GM04504 (cell line): ENCODE measurements at regions not wholly inside any gene's neighbourhood (a gene's known extent, or its start where the extent isn't known, plus 50 kb on each side); places are given as distances from the start of the nearest gene placed in this dataset.
A peak's percentile ranks its signal among the peaks of the same experiment; 100 is the strongest.
"Not testable (repeated sequence)": the region's sequence is repeated elsewhere in the genome, so short reads cannot be mapped to it uniquely, and the experiment has no call there.

Experiments used
- DNase-seq: peaks from one replicate; pipeline ENCODE4 v3.0.0-alpha.2; 2012; ENCODE audit warnings: low read depth

DNA sequence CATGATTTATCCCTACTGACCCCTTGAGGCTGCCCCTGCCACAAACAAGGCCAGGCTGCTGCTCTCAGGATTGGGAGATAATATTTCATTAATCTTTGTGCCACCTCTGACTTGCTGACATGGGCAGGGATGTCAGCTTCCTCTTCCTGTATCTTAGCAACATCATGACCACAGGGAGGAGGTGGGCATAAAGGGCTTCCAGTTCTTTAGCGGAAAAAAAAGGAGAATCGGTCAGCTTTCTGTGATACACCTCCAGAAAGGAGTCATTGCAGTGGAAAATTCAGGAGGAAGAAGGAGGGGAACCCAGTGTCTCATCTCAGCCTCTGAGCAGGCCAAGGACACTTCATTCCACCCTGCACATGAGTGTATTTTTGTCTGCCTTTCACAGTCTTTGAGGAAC, 206.8 kb upstream of the SDK2 start:
- no peak for DNase-seq

- no peak for DNase-seq
Observed at GRCh38 chr17:73851921-73852320, 207.7 kb upstream of the SDK2 start.

DNA sequence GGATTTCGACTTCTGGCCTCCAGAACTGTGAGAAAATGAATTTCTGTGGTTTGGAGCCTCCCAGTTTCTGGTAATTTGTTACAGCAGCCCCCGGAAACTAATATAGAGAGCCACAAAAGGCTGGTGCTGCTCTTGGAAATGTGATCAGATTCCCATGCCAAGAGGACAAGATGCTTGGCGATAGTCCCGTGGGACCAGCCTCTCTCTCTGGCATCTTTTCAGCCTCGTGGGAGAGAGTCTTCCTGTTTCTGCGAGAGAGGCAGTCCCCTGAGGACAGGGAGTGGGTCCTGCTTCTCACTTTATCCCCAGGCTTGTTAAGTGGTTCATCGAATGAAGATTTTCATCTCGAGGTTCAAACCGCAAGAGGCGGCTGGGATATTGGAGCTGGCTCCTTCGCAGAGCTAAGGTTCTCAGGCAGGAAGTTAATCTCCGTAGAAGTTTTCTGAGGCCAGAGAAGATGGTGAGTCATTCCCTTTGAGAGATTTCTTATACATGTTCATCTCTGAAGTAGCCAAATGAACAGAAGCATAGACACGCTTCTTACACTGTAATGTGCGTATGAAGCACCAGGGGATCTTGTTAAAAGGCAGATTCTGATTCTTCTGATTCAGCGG, 211.6 kb upstream of the SDK2 start:
- DNase-seq: peak; percentile 8

DNA sequence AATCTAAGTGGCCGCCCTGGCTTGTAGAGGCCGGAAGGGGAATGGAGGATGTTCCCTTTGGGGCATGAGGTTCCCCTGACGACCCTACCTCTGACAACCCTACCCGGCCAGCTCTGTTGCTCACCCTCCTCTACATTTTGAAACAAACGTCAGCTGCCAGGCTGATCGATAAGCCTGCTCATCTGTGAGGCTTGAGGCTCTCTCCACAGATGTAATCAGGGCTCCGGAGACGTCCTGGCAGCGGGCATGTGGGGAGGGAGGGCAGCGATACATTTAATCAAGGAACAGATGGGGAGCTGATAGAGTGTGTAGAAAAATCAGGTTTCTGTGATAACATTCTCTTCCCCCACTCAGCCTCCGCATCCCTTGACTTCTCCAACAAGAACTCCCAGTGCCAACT, 212.3 kb upstream of the SDK2 start:
- DNase-seq: no peak

DNA sequence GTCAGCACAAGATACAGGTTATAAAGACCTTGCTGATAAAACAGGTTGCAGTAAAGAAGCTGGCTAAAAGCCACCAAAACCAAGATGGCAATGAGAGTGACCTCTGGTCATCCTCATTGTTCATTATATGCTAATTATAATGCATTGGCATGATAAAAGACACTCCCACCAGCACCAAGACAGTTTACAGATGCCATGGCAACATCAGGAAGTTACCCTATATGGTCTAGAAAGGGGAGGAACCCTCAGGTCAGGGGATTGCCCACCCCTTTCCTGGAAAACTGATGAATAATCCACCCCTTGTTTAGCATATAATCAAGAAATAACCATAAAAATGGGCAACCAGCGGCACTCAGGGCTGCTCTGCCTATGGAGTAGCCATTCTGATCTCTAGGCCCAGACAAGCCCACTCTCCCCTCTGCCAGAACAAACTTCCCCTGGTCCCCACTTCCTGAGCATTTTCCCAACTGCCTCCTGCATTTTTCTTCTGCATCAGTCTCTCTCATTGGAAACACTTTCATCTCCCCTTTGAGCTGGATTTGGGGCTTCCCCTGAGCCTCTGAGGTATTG, 215.3 kb upstream of the SDK2 start:
- not testable (repeated sequence) for DNase-seq

GRCh38 chr17:73861543-73861942, 217.3 kb upstream of the SDK2 start:
- DNase-seq: no peak

DNA sequence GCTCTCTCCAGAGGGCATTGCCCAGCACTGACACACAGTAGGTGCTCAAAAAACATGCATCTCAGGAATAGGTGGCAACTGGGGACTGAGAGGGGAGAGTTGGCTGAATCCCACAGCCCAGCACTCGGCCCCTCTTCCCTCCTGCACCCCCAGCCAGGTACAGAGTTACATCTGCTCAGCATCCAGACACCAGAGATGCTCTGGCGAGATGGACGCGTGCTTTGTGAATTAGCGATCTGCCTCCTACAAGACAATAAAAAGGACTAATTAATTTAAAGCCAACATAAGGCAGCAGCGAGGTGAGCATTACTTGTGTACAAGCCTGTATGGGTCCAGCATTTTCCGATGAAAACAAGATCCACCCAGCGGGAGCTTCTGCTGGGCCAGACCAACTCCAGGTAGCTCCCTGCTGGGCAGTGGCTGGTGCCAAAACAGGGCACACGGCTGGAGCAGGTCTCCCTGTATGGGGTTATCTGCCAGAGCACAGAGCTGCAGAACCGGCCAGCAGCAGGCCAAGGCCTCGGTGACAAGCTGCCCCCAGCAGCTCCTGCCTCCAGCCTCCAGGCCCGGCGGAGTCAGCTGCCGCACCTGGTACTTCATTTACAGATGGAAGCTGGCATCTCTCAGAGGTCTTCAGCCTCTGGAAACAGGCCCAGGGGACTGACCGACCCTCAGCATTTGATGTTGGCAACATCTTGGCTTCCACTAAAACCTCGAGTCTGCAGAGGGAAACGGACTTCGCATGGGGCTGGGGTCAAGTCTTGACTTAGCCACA, 219.7 kb upstream of the SDK2 start:
- no peak for DNase-seq

DNA sequence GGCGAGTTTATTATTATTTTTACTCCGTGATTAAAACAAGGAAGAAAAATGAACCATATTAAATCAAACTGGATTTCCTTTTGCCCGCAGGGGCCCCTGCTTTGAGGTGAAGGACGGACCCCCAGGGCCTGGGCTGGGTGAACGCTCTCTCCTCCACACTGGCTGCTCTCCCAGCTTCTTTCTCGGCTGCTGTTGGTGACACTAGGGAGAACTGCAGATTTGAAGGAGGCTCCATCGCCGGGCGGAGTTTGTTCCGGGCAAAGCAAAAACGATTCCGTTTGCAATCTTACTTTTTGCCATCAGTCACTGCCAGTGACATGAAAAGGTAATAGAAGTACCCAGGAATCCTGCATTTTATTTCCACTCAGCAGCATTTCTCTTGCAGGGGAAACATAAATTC, 221.6 kb upstream of the SDK2 start:
- no peak for DNase-seq

DNA sequence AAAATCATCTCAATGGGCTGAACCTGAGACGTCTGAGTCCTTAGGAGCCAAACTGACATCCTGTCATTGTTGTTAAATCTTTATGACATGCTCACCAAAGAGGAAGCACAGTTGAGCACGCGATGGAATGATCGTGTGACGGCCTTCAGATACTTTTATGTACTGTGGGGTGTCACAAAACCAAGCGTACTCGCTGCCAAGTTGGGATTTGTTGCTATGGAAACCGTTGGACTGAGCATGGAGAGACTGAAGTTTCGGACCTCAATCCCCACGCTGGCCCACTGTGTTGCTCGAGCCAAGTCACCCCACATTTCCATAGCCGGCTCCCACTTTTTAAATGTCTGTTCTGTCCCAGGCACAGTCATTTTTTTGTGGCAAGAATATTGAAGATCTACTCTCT, 222.8 kb upstream of the SDK2 start:
- DNase-seq: no peak

GRCh38 chr17:73870068-73870467, 225.8 kb upstream of the SDK2 start:
- no peak for DNase-seq

- DNase-seq: no peak
Observed at GRCh38 chr17:73870473-73870872, 226.2 kb upstream of the SDK2 start.

- no peak for DNase-seq
Observed at GRCh38 chr17:73872816-73873215, 228.6 kb upstream of the SDK2 start.

DNA sequence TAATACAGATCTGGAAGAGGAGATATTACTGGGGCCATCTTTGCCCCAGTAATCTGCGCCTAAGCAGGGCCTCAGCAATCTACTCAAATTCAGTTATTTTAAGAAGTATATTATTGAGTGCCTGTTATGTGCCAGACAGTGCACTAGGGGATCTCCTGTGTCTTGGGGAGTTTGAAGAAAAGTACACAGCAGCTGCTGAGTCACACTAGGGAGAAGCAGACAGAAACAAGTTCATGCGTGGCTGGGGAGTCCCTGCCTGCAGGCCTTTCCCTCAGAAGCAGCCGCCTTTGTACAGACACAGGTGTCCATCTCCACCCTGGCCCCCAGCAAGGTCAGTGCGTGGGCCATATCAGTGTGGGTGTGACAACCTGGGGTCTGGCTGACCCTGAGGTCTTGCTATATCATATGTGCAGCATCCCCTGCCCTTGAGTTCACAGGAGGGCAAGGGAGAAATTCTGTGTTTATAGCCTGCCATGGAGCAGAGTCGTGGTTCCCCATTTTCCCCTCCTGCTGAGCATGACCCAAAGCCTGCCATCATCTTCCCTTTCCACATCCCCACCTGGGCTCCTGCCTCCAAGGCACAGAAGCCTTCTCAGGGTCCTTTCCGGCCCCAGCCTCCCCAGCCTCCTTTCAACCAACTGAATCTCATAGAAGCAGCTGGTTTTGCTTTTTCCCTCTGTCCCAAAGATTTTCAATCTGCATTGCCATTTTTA, 229.9 kb upstream of the SDK2 start:
- no peak for DNase-seq

GRCh38 chr17:73875346-73875745, 231.1 kb upstream of the SDK2 start:
- no peak for DNase-seq

DNA sequence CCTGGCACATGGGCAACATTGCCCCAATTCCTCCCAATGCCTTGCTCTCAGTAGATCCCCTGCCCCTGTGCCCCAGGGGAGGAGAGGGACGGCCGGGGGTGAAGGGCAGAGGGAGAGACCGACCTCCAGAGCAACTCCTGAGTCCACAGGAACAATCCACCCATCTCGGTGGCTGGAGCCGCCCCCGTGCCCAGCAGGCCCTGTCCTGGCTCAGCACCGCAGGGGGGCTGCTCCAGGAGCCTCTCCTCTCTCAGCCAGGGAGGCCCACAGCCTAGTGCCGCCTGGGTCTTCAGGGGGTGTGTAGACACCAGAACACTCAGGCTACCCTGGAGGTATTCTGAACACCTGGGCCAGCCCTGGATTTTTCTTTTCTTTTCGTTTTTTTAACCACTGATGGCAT, 233.7 kb upstream of the SDK2 start:
- DNase-seq: no peak

- no peak for DNase-seq
Observed at GRCh38 chr17:73878923-73879322, 234.7 kb upstream of the SDK2 start.

GRCh38 chr17:73879987-73880386, 235.7 kb upstream of the SDK2 start:
- no peak for DNase-seq

DNA sequence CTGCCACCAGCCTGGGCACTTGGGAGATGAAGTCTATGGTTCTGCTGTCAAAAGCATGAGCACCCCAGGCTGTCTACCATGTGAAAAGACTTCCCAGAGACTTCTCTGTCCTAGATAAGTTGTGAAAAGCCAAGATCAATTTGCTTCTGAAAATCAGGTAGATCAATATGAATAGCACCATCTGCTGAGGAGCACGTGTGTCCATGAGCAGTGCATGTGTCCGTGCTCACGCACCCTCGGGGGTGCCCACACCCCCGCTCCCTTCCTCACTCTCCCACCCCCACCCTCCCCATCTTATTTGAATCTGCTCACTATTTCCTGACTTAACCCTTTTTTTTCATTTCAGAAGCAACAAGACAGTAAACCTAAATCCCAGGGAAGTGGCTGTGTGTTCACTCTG, 238.3 kb upstream of the SDK2 start:
- DNase-seq: no peak

GRCh38 chr17:73883175-73883574, 238.9 kb upstream of the SDK2 start:
- no peak for DNase-seq

DNA sequence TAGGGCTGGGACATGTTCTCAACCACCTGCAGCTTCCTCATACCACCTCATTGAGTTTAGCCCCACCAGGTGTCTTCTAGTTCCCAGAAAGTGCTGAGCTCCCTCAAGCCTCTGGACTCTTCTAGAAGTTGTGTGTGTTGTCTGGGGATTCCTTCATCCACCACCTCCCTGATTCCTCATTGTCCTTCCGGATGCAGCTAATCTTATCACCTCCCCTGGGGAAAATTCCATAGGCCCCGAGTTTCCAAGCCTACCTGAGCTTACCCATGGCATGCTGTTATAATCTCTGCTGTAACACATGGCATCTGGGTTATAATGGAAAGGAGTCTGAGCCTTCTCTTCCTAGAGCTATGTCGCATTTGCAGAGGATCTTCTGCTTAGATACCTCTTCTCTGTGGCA, 243.5 kb upstream of the SDK2 start:
- no peak for DNase-seq

DNA sequence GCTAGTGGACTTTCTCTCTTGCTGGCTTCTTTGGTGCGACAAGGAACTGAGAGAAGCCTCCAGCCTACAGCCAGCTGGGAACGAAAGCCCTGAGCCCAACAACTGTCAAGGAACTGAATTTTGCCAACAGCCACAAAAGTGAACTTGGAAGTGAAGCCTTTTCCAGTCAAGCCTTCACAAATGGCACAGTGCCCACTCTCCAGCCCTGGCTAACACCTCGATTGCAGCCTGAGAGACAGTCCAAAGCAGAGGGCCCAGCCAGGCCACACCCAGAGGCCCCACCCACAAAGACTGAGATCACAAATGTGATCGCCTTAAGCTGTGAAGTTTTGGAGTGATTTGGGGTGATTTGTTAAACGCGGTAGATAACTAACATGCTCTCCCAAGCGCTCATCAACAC, 244.6 kb upstream of the SDK2 start:
- DNase-seq: no peak

- DNase-seq: no peak
Observed at GRCh38 chr17:73889439-73889838, 245.2 kb upstream of the SDK2 start.

DNA sequence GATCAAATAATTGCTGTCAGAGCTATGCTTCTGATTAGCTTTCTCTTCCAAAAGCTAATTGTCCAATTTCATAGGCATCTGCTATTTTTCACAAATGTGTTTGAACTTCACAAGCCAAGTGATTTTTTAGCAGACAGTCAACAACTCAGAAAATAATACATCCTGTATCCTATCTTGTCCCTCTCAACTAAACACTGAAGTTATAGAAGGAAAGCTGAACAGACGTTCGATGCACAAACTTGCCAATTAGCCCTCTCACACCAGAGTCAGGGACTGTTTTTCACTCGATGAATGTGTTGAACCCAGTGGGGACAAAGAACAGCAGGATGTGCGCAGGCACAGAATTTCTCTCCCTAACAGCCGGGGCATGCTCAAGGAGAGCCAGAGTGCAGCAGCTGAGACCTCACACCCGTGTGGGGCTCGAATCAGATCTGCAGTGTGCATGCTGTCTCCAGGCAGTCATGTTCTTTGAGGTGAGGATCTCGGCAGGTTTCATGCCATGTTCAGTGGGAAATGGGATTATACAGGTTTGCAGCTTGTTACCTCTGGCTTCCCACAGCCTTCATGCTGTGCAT, 246.7 kb upstream of the SDK2 start:
- no peak for DNase-seq
